ENCODE measurements at regions not wholly inside any gene's neighbourhood (a gene's known extent, or its start where the extent isn't known, plus 50 kb on each side); places are given as distances from the start of the nearest gene placed in this dataset.

DNA sequence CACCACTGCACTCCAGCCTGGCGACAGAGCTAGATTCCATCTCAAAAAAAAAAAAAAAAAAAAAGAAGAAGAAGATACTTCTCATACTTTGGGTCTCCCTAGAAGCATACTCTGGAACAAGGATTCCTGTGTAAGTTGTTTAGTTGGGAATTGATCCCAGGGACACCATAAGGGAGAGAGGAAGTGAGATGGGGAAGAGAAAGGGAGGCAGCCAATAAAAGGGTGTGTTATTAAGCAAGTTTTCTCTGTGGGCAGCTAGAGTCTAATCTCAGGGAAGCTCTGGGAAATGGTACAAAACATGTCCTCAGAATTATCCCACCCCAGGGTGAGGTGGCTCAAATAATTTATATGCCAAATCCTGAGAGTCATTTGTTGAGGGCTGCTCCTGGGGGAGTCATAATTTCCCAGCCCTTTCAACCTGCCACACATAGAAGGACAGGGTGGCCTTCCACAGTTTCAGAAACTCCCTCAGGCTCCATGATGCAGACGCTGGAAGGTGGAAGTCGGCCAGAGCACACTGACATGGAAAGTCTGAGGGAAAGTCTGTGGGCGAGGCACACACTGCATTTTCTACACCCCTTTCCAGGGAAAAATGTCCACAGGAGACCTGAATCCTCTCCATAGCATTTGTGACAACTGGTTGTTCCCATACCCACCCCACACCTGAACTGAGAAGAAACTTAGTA lies 86.4 kb upstream of the SLC4A7 start:
- no peak for DNase-seq (ENCODE audit: low read depth)
- Mint-ChIP-seq H3K4me3 (ENCODE audit: unreplicated experiment) (no peak overlapping the region), H3K27ac (ENCODE audit: unreplicated experiment) (no peak overlapping the region), H3K27me3 (ENCODE audit: low read depth, unreplicated experiment) (no peaks in the 10 kb centered on the region), H3K4me1 (ENCODE audit: low read depth, unreplicated experiment) (peaks cover 19% of the 10 kb centered on the region), H3K36me3 (ENCODE audit: low read depth, unreplicated experiment) (no peaks in the 10 kb centered on the region), H3K9me3 (ENCODE audit: unreplicated experiment) (peaks cover 2% of the 10 kb centered on the region)
- Histone ChIP-seq H3K27me3 (ENCODE audit: insufficient read depth, low read length) (no peaks in the 10 kb centered on the region), H2AFZ (ENCODE audit: low read depth, low read length) (no peak overlapping the region), H3K4me2 (ENCODE audit: low read length) (no peak overlapping the region), H3K9ac (ENCODE audit: low read length) (no peak overlapping the region), H3K27ac (ENCODE audit: low read depth, low read length) (no peak overlapping the region), H4K20me1 (ENCODE audit: insufficient read depth, low read length) (no peaks in the 10 kb centered on the region), H3K9me3 (ENCODE audit: insufficient read depth, low read depth, low read length) (no peaks in the 10 kb centered on the region), H3K36me3 (ENCODE audit: insufficient read depth, low read length) (no peaks in the 10 kb centered on the region), H3K79me2 (ENCODE audit: insufficient read depth, low read length) (no peaks in the 10 kb centered on the region), H3K4me1 (ENCODE audit: insufficient read depth, low read length) (peaks cover 3% of the 10 kb centered on the region), H3K4me3 (ENCODE audit: insufficient read depth, low read depth, low read length) (no peak overlapping the region)
- FAIRE-seq = no peak
- no peak for TF ChIP-seq EZH2 (IDR thresholded peaks at IDR 0.05; ENCODE audit: insufficient read depth, low read length)
- TF ChIP-seq, protein P1, sequence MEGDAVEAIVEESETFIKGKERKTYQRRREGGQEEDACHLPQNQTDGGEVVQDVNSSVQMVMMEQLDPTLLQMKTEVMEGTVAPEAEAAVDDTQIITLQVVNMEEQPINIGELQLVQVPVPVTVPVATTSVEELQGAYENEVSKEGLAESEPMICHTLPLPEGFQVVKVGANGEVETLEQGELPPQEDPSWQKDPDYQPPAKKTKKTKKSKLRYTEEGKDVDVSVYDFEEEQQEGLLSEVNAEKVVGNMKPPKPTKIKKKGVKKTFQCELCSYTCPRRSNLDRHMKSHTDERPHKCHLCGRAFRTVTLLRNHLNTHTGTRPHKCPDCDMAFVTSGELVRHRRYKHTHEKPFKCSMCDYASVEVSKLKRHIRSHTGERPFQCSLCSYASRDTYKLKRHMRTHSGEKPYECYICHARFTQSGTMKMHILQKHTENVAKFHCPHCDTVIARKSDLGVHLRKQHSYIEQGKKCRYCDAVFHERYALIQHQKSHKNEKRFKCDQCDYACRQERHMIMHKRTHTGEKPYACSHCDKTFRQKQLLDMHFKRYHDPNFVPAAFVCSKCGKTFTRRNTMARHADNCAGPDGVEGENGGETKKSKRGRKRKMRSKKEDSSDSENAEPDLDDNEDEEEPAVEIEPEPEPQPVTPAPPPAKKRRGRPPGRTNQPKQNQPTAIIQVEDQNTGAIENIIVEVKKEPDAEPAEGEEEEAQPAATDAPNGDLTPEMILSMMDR (IDR thresholded peaks at IDR 0.05; ENCODE audit: insufficient read depth, low read depth, low read length) = no peak

DNA sequence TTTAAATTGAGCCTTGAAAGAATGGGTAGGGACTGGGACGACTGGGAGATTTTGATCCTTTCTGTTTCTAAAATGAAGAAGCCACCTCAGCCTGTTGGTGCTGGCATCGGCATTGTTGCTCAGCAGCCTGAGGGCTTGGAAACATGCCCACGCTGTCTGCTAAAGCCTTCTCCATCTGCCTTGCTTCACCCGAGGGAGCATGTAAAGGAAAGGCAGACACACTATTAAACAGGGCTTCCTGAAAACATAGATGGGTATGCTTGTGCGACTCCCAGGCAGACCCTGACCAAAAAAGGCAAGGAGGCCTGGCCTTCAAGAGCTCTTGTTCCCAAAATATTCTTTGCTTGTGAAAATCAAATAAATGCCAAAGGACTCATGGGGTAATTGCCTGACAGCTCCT lies 84.2 kb upstream of the SLC4A7 start:
- Histone ChIP-seq H4K20me1 (ENCODE audit: insufficient read depth, low read length) (no peaks in the 10 kb centered on the region), H3K9me3 (ENCODE audit: insufficient read depth, low read depth, low read length) (no peaks in the 10 kb centered on the region), H3K36me3 (ENCODE audit: insufficient read depth, low read length) (no peaks in the 10 kb centered on the region), H3K9ac (ENCODE audit: low read length) (no peak overlapping the region), H3K4me2 (ENCODE audit: low read length) (no peak overlapping the region), H2AFZ (ENCODE audit: low read depth, low read length) (peak overlapping the region; percentile 58), H3K27me3 (ENCODE audit: insufficient read depth, low read length) (no peaks in the 10 kb centered on the region), H3K27ac (ENCODE audit: low read depth, low read length) (no peak overlapping the region), H3K79me2 (ENCODE audit: insufficient read depth, low read length) (no peaks in the 10 kb centered on the region), H3K4me1 (ENCODE audit: insufficient read depth, low read length) (peaks cover 3% of the 10 kb centered on the region), H3K4me3 (ENCODE audit: insufficient read depth, low read depth, low read length) (no peak overlapping the region)
- H3K9me3 Mint-ChIP-seq (ENCODE audit: unreplicated experiment) = peaks cover 2% of the 10 kb centered on the region
- no peak for DNase-seq (ENCODE audit: low read depth)
- FAIRE-seq = peak; percentile 45
- H3K27me3 Mint-ChIP-seq (ENCODE audit: low read depth, unreplicated experiment) = no peaks in the 10 kb centered on the region
- no peak overlapping the region for H3K27ac Mint-ChIP-seq (ENCODE audit: unreplicated experiment)
- no peaks in the 10 kb centered on the region for H3K36me3 Mint-ChIP-seq (ENCODE audit: low read depth, unreplicated experiment)
- TF ChIP-seq EZH2 (IDR thresholded peaks at IDR 0.05; ENCODE audit: insufficient read depth, low read length) = no peak
- TF ChIP-seq, protein P1 (IDR thresholded peaks at IDR 0.05; ENCODE audit: insufficient read depth, low read depth, low read length) = no peak
- peaks cover 15% of the 10 kb centered on the region for H3K4me1 Mint-ChIP-seq (ENCODE audit: low read depth, unreplicated experiment)
- no peak overlapping the region for H3K4me3 Mint-ChIP-seq (ENCODE audit: unreplicated experiment)

DNA sequence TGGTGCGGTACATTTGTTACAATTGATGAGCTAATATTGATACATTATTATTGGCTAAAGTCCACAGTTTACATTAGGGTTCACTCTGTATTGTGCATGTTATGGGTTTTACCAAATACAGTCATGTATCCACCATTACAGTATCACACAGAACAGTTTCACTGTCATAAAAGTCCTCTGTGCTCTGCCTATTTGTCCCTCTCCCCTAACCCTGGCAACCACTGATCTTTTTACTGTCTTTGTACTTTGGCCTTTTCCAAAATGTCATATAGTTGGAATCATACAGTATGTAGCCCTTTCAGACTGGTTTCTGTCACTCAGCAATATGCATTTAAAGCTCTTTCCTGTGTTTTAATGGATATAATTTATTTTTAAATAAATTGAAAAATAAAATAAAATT lies 83.1 kb upstream of the SLC4A7 start:
- H2AFZ ChIP-seq (ENCODE audit: low read depth, low read length) = no peak overlapping the region
- no peaks in the 10 kb centered on the region for H3K9me3 ChIP-seq (ENCODE audit: insufficient read depth, low read depth, low read length)
- H3K4me3 ChIP-seq (ENCODE audit: insufficient read depth, low read depth, low read length) = no peak overlapping the region
- peaks cover 3% of the 10 kb centered on the region for H3K4me1 ChIP-seq (ENCODE audit: insufficient read depth, low read length)
- no peaks in the 10 kb centered on the region for H3K27me3 Mint-ChIP-seq (ENCODE audit: low read depth, unreplicated experiment)
- H3K27me3 ChIP-seq (ENCODE audit: insufficient read depth, low read length) = no peaks in the 10 kb centered on the region
- no peak overlapping the region for H3K4me2 ChIP-seq (ENCODE audit: low read length)
- FAIRE-seq = no peak
- no peaks in the 10 kb centered on the region for H4K20me1 ChIP-seq (ENCODE audit: insufficient read depth, low read length)
- H3K36me3 Mint-ChIP-seq (ENCODE audit: low read depth, unreplicated experiment) = no peaks in the 10 kb centered on the region
- H3K79me2 ChIP-seq (ENCODE audit: insufficient read depth, low read length) = no peaks in the 10 kb centered on the region
- no peak overlapping the region for H3K9ac ChIP-seq (ENCODE audit: low read length)
- TF ChIP-seq, protein P1 (IDR thresholded peaks at IDR 0.05; ENCODE audit: insufficient read depth, low read depth, low read length) = no peak
- TF ChIP-seq EZH2 (IDR thresholded peaks at IDR 0.05; ENCODE audit: insufficient read depth, low read length) = no peak
- H3K4me1 Mint-ChIP-seq (ENCODE audit: low read depth, unreplicated experiment) = peaks cover 15% of the 10 kb centered on the region
- no peaks in the 10 kb centered on the region for H3K36me3 ChIP-seq (ENCODE audit: insufficient read depth, low read length)
- peaks cover 2% of the 10 kb centered on the region for H3K9me3 Mint-ChIP-seq (ENCODE audit: unreplicated experiment)
- H3K4me3 Mint-ChIP-seq (ENCODE audit: unreplicated experiment) = no peak overlapping the region
- H3K27ac Mint-ChIP-seq (ENCODE audit: unreplicated experiment) = peak overlapping the region; percentile 58
- no peak for DNase-seq (ENCODE audit: low read depth)
- H3K27ac ChIP-seq (ENCODE audit: low read depth, low read length) = no peak overlapping the region

Measured in astrocyte (in vitro differentiated cells and primary cell).